Neural cell (in vitro differentiated cells): ENCODE measurements at regions not wholly inside any gene's neighbourhood (a gene's known extent, or its start where the extent isn't known, plus 50 kb on each side); places are given as distances from the start of the nearest gene placed in this dataset.

ENCODE experiments used
- H2AFZ ChIP-seq: fragments of 200-600, 300-800 bp; sonication (generic), shearing (Covaris generic); 2 replicates; pipeline ENCODE4 v1.6.0; 2014; ENCODE audit warnings: low read depth, mild to moderate bottlenecking, antibody characterized with exemption, low read length, moderate library complexity
- H3F3A ChIP-seq: fragments of 200-600 bp; shearing (Covaris generic); 2 replicates; pipeline ENCODE4 v1.6.1; 2016; ENCODE audit warnings: mild to moderate bottlenecking, moderate library complexity, mixed read lengths, antibody characterized with exemption, low read length; ENCODE audit not compliant: insufficient read depth, poor library complexity, severe bottlenecking
- H3K27ac ChIP-seq: fragments of 200-600, 300-800 bp; sonication (generic), shearing (Covaris generic); 2 replicates; pipeline ENCODE4 v1.5.1; 2014; ENCODE audit warnings: mild to moderate bottlenecking, low read length, moderate library complexity
- H3K27me3 ChIP-seq: fragments of 300-800, 200-600 bp; sonication (generic), shearing (Covaris generic); 2 replicates; pipeline ENCODE4 v1.6.0; 2014; ENCODE audit warnings: mild to moderate bottlenecking, low read depth, low read length, moderate library complexity; ENCODE audit not compliant: insufficient read depth
- H3K36me3 ChIP-seq: fragments of 300-800, 200-600 bp; sonication (generic), shearing (Covaris generic); 2 replicates; pipeline ENCODE4 v1.5.1; 2014; ENCODE audit warnings: mild to moderate bottlenecking, antibody characterized with exemption, low read length, moderate library complexity; ENCODE audit not compliant: insufficient read depth
- H3K4me2 ChIP-seq: fragments of 300-800, 200-600 bp; sonication (generic), shearing (Covaris generic); 2 replicates; pipeline ENCODE4 v1.6.0; 2014; ENCODE audit warnings: mild to moderate bottlenecking, low read length
- H3K4me3 ChIP-seq: fragments of 300-800, 200-600 bp; sonication (generic), shearing (Covaris generic); 2 replicates; pipeline ENCODE4 v1.5.1; 2014; ENCODE audit warnings: mild to moderate bottlenecking, low read length, moderate library complexity
- H3K79me2 ChIP-seq: fragments of 200-600 bp; shearing (Covaris generic); replicated peaks from 2 replicates; pipeline ENCODE4 v1.6.0; 2014; ENCODE audit warnings: mild to moderate bottlenecking, low read length, moderate library complexity; ENCODE audit not compliant: insufficient read depth
- H3K9ac ChIP-seq: fragments of 300-800, 200-600 bp; sonication (generic), shearing (Covaris generic); 2 replicates; pipeline ENCODE4 v1.6.1; 2016; ENCODE audit warnings: mild to moderate bottlenecking, low read length, mixed read lengths
- H3K9me2 ChIP-seq: fragments of 200-600 bp; shearing (Covaris generic); 2 replicates; pipeline ENCODE4 v1.6.1; 2016; ENCODE audit warnings: mild to moderate bottlenecking, low read length, mixed read lengths; ENCODE audit not compliant: insufficient read depth
- H3K9me3 ChIP-seq: fragments of 200-600, 300-800 bp; sonication (generic), shearing (Covaris generic); 2 replicates; pipeline ENCODE4 v1.6.1; 2016; ENCODE audit warnings: mild to moderate bottlenecking, mixed run types, low read length, moderate library complexity, mixed read lengths
- H4K20me1 ChIP-seq: fragments of 200-600 bp; shearing (Covaris generic); 2 replicates; pipeline ENCODE4 v1.6.1; 2016; ENCODE audit warnings: mild to moderate bottlenecking, mixed run types; ENCODE audit not compliant: insufficient read depth
- EP300 ChIP-seq: fragments of 450-650 bp; conservative IDR thresholded peaks from 2 replicates; pipeline ENCODE4 v1.6.1; 2014; ENCODE audit warnings: antibody characterized with exemption, mild to moderate bottlenecking, moderate library complexity; ENCODE audit not compliant: poor library complexity, severe bottlenecking
- EZH2 ChIP-seq: fragments of 200-600, 300-800 bp; shearing (Covaris generic), sonication (generic); IDR thresholded peaks from 2 replicates; pipeline ENCODE4 v1.6.1; 2014; ENCODE audit warnings: antibody characterized with exemption, low read length, borderline replicate concordance, mild to moderate bottlenecking; ENCODE audit not compliant: insufficient read depth, poor library complexity, severe bottlenecking
- MXI1 ChIP-seq: fragments of 450-650 bp; conservative IDR thresholded peaks from 2 replicates; pipeline ENCODE4 v1.6.1; 2014; ENCODE audit warnings: antibody characterized with exemption, mild to moderate bottlenecking; ENCODE audit not compliant: poor library complexity, severe bottlenecking
- POLR2AphosphoS5 ChIP-seq: IDR thresholded peaks from 2 replicates; pipeline ENCODE4 v1.6.1; 2012
- RAD21 ChIP-seq: fragments of 450-650 bp; conservative IDR thresholded peaks from 2 replicates; pipeline ENCODE4 v1.6.1; 2014; ENCODE audit warnings: antibody characterized with exemption, mild to moderate bottlenecking, moderate library complexity
- SMC3 ChIP-seq: fragments of 450-650 bp; conservative IDR thresholded peaks from 2 replicates; pipeline ENCODE4 v1.6.1; 2014; ENCODE audit warnings: antibody characterized with exemption, mild to moderate bottlenecking, moderate library complexity; ENCODE audit not compliant: poor library complexity
- TAF1 ChIP-seq: IDR thresholded peaks from 2 replicates; pipeline ENCODE4 v1.6.1; 2012; ENCODE audit warnings: low read depth
- TF ChIP-seq, protein P1 (sequence below): IDR thresholded peaks from 2 replicates; pipeline ENCODE4 v1.6.1; 2012; ENCODE audit warnings: borderline replicate concordance
- TF ChIP-seq, protein P2 (sequence below): fragments of 450-650 bp; IDR thresholded peaks from 2 replicates; pipeline ENCODE4 v1.5.1; 2014; ENCODE audit warnings: antibody characterized with exemption, mild to moderate bottlenecking, moderate library complexity; ENCODE audit not compliant: poor library complexity, severe bottlenecking

DNA sequence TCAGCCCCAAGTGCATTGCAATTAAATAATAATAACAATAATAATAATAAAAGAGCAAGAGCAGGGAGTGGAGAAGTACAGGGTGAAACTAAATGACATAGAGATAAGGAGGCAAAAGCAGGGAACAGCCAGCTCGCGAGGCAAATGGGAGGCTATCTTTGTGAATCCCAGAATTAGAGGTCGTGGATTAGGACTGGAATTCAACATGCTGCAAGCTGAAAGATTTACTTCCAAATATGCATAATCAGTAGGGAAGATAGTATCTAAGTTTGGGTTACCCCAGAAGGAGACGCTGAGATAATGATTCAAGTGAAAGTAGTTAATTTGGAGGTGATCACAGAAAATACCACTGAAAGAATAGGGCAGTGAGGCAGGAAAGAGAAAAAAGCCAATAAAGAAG, 119.4 kb upstream of the UBE2E2 start:
- TF ChIP-seq, protein P1, sequence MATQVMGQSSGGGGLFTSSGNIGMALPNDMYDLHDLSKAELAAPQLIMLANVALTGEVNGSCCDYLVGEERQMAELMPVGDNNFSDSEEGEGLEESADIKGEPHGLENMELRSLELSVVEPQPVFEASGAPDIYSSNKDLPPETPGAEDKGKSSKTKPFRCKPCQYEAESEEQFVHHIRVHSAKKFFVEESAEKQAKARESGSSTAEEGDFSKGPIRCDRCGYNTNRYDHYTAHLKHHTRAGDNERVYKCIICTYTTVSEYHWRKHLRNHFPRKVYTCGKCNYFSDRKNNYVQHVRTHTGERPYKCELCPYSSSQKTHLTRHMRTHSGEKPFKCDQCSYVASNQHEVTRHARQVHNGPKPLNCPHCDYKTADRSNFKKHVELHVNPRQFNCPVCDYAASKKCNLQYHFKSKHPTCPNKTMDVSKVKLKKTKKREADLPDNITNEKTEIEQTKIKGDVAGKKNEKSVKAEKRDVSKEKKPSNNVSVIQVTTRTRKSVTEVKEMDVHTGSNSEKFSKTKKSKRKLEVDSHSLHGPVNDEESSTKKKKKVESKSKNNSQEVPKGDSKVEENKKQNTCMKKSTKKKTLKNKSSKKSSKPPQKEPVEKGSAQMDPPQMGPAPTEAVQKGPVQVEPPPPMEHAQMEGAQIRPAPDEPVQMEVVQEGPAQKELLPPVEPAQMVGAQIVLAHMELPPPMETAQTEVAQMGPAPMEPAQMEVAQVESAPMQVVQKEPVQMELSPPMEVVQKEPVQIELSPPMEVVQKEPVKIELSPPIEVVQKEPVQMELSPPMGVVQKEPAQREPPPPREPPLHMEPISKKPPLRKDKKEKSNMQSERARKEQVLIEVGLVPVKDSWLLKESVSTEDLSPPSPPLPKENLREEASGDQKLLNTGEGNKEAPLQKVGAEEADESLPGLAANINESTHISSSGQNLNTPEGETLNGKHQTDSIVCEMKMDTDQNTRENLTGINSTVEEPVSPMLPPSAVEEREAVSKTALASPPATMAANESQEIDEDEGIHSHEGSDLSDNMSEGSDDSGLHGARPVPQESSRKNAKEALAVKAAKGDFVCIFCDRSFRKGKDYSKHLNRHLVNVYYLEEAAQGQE: no peak
- no peak for TF ChIP-seq SMC3
- TF ChIP-seq, protein P2, sequence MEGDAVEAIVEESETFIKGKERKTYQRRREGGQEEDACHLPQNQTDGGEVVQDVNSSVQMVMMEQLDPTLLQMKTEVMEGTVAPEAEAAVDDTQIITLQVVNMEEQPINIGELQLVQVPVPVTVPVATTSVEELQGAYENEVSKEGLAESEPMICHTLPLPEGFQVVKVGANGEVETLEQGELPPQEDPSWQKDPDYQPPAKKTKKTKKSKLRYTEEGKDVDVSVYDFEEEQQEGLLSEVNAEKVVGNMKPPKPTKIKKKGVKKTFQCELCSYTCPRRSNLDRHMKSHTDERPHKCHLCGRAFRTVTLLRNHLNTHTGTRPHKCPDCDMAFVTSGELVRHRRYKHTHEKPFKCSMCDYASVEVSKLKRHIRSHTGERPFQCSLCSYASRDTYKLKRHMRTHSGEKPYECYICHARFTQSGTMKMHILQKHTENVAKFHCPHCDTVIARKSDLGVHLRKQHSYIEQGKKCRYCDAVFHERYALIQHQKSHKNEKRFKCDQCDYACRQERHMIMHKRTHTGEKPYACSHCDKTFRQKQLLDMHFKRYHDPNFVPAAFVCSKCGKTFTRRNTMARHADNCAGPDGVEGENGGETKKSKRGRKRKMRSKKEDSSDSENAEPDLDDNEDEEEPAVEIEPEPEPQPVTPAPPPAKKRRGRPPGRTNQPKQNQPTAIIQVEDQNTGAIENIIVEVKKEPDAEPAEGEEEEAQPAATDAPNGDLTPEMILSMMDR: no peak
- TF ChIP-seq EZH2: no peak
- TF ChIP-seq TAF1: no peak
- no peak for TF ChIP-seq MXI1
- TF ChIP-seq EP300: no peak
- no peak for TF ChIP-seq POLR2AphosphoS5
- TF ChIP-seq RAD21: no peak
- Histone ChIP-seq H3F3A (no peaks in the 10 kb centered on the region), H4K20me1 (no peaks in the 10 kb centered on the region), H3K4me2 (no peak overlapping the region), H3K9ac (no peak overlapping the region), H2AFZ (no peak overlapping the region), H3K79me2 (no peaks in the 10 kb centered on the region), H3K9me3 (no peaks in the 10 kb centered on the region), H3K27me3 (no peaks in the 10 kb centered on the region), H3K36me3 (no peaks in the 10 kb centered on the region), H3K27ac (no peak overlapping the region), H3K4me3 (no peak overlapping the region), H3K9me2 (no peaks in the 10 kb centered on the region)

DNA sequence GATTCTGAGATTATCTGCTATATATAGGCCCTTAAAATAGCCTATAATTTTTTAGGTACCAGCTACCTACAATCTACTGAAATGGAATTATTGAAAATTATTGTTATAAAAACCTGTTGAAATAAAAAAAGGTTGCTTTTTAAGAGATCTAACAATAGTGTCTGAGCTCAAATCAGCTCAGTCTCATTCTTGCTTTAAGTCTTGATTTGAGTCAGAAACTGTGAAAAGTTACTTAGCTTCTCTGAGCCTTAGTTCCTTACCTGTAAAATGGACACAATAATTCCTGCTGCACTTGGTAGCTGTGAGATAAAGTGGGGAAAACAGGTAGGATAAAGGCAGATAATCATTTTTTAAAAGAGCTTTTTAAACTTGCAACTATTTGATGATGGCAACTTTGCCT, 118.8 kb upstream of the UBE2E2 start:
- Histone ChIP-seq H3F3A (no peaks in the 10 kb centered on the region), H4K20me1 (no peaks in the 10 kb centered on the region), H3K27me3 (no peaks in the 10 kb centered on the region), H2AFZ (no peak overlapping the region), H3K4me3 (no peak overlapping the region), H3K9me3 (no peaks in the 10 kb centered on the region), H3K79me2 (no peaks in the 10 kb centered on the region), H3K9me2 (no peaks in the 10 kb centered on the region), H3K36me3 (no peaks in the 10 kb centered on the region), H3K27ac (no peak overlapping the region), H3K9ac (no peak overlapping the region), H3K4me2 (no peak overlapping the region)
- TF ChIP-seq TAF1 (no peak), EZH2 (no peak)
- TF ChIP-seq, protein P1: no peak
